RWPE2 (cell line): ENCODE measurements at regions not wholly inside any gene's neighbourhood (a gene's known extent, or its start where the extent isn't known, plus 50 kb on each side); places are given as distances from the start of the nearest gene placed in this dataset.

Experiments
- ATAC-seq: fragments of 200-7000 bp; cut with Tn5 transposase; 3 replicates; pipeline ENCODE4 v1.9.1; 2021; ENCODE audit warnings: low read depth
- DNase-seq: peaks from one replicate; pipeline ENCODE4 v3.0.0-alpha.2; 2020; ENCODE audit warnings: low spot score
- H3K27ac ChIP-seq: fragments of 450-650 bp; 2 replicates; pipeline ENCODE4 v1.5.1; 2017; ENCODE audit warnings: mild to moderate bottlenecking; ENCODE audit not compliant: poor library complexity, severe bottlenecking
- H3K27me3 ChIP-seq: fragments of 250-450 bp; sonication (Bioruptor Pico); 2 replicates; pipeline ENCODE4 v1.5.1; 2021; ENCODE audit warnings: mild to moderate bottlenecking, moderate library complexity; ENCODE audit not compliant: insufficient read depth, poor library complexity, severe bottlenecking
- H3K36me3 ChIP-seq: fragments of 250-450 bp; sonication (Bioruptor Pico); 2 replicates; pipeline ENCODE4 v1.5.1; 2020; ENCODE audit warnings: low read depth, mild to moderate bottlenecking, moderate library complexity
- H3K4me1 ChIP-seq: fragments of 250-450 bp; sonication (Bioruptor Pico); 2 replicates; pipeline ENCODE4 v1.5.1; 2021; ENCODE audit warnings: mild to moderate bottlenecking, moderate library complexity; ENCODE audit not compliant: insufficient read depth, poor library complexity, severe bottlenecking
- H3K4me3 ChIP-seq: fragments of 250-450 bp; sonication (Bioruptor Pico); 2 replicates; pipeline ENCODE4 v1.5.1; 2021; ENCODE audit warnings: mild to moderate bottlenecking, moderate library complexity; ENCODE audit not compliant: severe bottlenecking
- H3K9me3 ChIP-seq: fragments of 250-450 bp; sonication (Bioruptor Pico); 2 replicates; pipeline ENCODE4 v1.5.1; 2021; ENCODE audit warnings: mild to moderate bottlenecking, moderate library complexity; ENCODE audit not compliant: severe bottlenecking
- CTCF ChIP-seq: fragments of 450-650 bp; IDR thresholded peaks from one replicate; pipeline ENCODE4 v1.5.1; 2017; ENCODE audit warnings: mild to moderate bottlenecking, moderate library complexity; ENCODE audit not compliant: poor library complexity, severe bottlenecking

- Histone ChIP-seq H3K27me3 (peaks cover 3% of the 10 kb centered on the region), H3K4me1 (no peaks in the 10 kb centered on the region), H3K27ac (no peak overlapping the region), H3K36me3 (no peaks in the 10 kb centered on the region), H3K9me3 (no peaks in the 10 kb centered on the region), H3K4me3 (no peak overlapping the region)
- TF ChIP-seq CTCF, result no peak
- no peak for ATAC-seq
- DNase-seq, result no peak
Measured at GRCh38 chr3:94252316-94252715, 189.5 kb downstream of the NSUN3 start.

GRCh38 chr3:94256888-94257813 lies 194.3 kb downstream of the NSUN3 start:
- no peak for ATAC-seq
- no peak overlapping the region for H3K27ac ChIP-seq
- no peak for TF ChIP-seq CTCF

DNA sequence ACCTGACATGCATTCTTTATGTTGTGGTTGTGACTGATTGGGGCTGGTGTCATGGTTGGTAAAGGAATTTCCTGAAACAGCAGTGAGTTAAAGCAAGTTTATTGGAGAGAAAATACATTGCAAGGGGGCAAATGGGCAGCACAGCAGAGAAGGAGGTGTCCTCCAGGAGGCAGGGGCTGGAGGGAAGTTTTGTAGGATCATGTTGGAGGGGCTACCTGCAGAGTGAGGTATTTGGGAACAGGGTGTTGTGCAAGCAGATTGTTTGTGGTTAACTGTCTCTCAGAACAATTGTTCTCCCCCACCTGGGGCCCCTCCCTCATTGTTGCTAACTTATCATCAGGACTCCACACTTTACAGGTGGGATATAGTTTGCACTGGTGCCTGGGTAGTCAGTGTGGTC lies 196.0 kb downstream of the NSUN3 start:
- TF ChIP-seq CTCF, result no peak

More at GRCh38 chr3:94256888-94257813, 194.3 kb downstream of the NSUN3 start:
- Histone ChIP-seq H3K9me3 (no peaks in the 10 kb centered on the region), H3K27me3 (peaks cover 6% of the 10 kb centered on the region), H3K4me3 (no peak overlapping the region), H3K4me1 (no peaks in the 10 kb centered on the region), H3K36me3 (no peaks in the 10 kb centered on the region)
- no peak for DNase-seq

DNA sequence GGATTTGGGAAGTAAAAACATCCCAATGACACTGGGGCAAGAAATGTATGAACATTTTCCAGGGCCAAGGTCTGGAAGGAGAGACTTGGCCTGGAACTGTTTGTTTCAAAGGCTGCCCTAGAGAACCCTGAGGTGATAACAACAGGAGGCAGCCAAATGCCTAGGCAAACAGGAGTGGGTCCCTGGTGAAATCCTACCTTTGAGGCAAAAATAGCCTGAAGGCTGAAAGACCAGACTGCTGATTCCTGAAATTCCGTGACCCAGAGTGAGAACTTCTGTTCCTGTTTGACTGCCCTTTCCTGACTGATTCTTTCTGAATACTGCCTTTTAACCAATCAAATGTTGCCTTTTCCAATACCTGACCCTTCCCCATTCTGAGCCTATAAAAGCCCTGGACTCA lies 196.4 kb downstream of the NSUN3 start:
- ATAC-seq, result no peak
- peaks cover 3% of the 10 kb centered on the region for H3K27me3 ChIP-seq
- H3K4me3 ChIP-seq, result no peak overlapping the region
- no peaks in the 10 kb centered on the region for H3K36me3 ChIP-seq
- no peaks in the 10 kb centered on the region for H3K9me3 ChIP-seq
- H3K4me1 ChIP-seq, result no peaks in the 10 kb centered on the region
- no peak for TF ChIP-seq CTCF
- no peak for DNase-seq
- H3K27ac ChIP-seq, result no peak overlapping the region

More for the DNA sequence above, 196.0 kb downstream of the NSUN3 start:
- Histone ChIP-seq H3K27me3 (peaks cover 3% of the 10 kb centered on the region), H3K4me1 (no peaks in the 10 kb centered on the region), H3K27ac (no peak overlapping the region), H3K36me3 (no peaks in the 10 kb centered on the region), H3K9me3 (no peaks in the 10 kb centered on the region), H3K4me3 (no peak overlapping the region)
- ATAC-seq (no peak), DNase-seq (no peak)

GRCh38 chr3:94269763-94270162 lies 206.9 kb downstream of the NSUN3 start:
- DNase-seq, result no peak
- Histone ChIP-seq H3K36me3 (no peaks in the 10 kb centered on the region), H3K27ac (no peak overlapping the region), H3K4me3 (no peak overlapping the region), H3K4me1 (no peaks in the 10 kb centered on the region), H3K27me3 (no peaks in the 10 kb centered on the region), H3K9me3 (no peaks in the 10 kb centered on the region)
- no peak for TF ChIP-seq CTCF
- no peak for ATAC-seq
